GM19452 (cell line): ENCODE measurements at regions not wholly inside any gene's neighbourhood (a gene's known extent, or its start where the extent isn't known, plus 50 kb on each side); places are given as distances from the start of the nearest gene placed in this dataset.

Experiments
- ATAC-seq: cut with Tn5 transposase; IDR thresholded peaks from one replicate; pipeline ENCODE4 v1.9.1; 2021; ENCODE audit not compliant: unreplicated experiment

- no peak for ATAC-seq
These were observed 131.4 kb upstream of the UBASH3B start for GRCh38 chr11:122523846-122524805.

GRCh38 chr11:122521626-122522025, 133.9 kb upstream of the UBASH3B start:
- no peak for ATAC-seq

GRCh38 chr11:122517403-122518379, 137.8 kb upstream of the UBASH3B start:
- ATAC-seq = no peak

- no peak for ATAC-seq
These were observed 138.8 kb upstream of the UBASH3B start for GRCh38 chr11:122516686-122517085.

- no peak for ATAC-seq
These were observed 141.5 kb upstream of the UBASH3B start for GRCh38 chr11:122513997-122514396.

GRCh38 chr11:122513328-122513727, 142.2 kb upstream of the UBASH3B start:
- ATAC-seq = no peak

GRCh38 chr11:122512688-122513087, 142.8 kb upstream of the UBASH3B start:
- no peak for ATAC-seq

GRCh38 chr11:122509899-122510298, 145.6 kb upstream of the UBASH3B start:
- ATAC-seq = no peak

- no peak for ATAC-seq
These were observed 146.4 kb upstream of the UBASH3B start for GRCh38 chr11:122509091-122509490.

- no peak for ATAC-seq
These were observed 150.1 kb upstream of the UBASH3B start for GRCh38 chr11:122505304-122506006.

- no peak for ATAC-seq
These were observed 161.3 kb upstream of the UBASH3B start for GRCh38 chr11:122494221-122494620.

- ATAC-seq = no peak
These were observed 164.0 kb upstream of the UBASH3B start for GRCh38 chr11:122491509-122491908.

GRCh38 chr11:122488892-122489706, 166.4 kb upstream of the UBASH3B start:
- ATAC-seq = no peak

- no peak for ATAC-seq
These were observed 167.9 kb upstream of the UBASH3B start for GRCh38 chr11:122487669-122488068.

GRCh38 chr11:122486793-122487495, 168.6 kb upstream of the UBASH3B start:
- no peak for ATAC-seq

- ATAC-seq = no peak
These were observed 176.5 kb upstream of the UBASH3B start for GRCh38 chr11:122478986-122479385.

GRCh38 chr11:122468965-122469364, 186.6 kb upstream of the UBASH3B start:
- no peak for ATAC-seq

- no peak for ATAC-seq
These were observed 192.0 kb upstream of the UBASH3B start for GRCh38 chr11:122463530-122463929.

GRCh38 chr11:122459064-122459463, 196.5 kb upstream of the UBASH3B start:
- ATAC-seq = no peak
